Keratinocyte (primary cell): ENCODE measurements at regions not wholly inside any gene's neighbourhood (a gene's known extent, or its start where the extent isn't known, plus 50 kb on each side); places are given as distances from the start of the nearest gene placed in this dataset.

Experiments
- EZH2 ChIP-seq: IDR thresholded peaks from one replicate; pipeline ENCODE4 v1.6.1; 2012; ENCODE audit warnings: inconsistent platforms, mild to moderate bottlenecking, low read length, moderate library complexity
- TF ChIP-seq, protein P1 (sequence below), 3 experiments: IDR thresholded peaks in 1 of 3; conservative IDR thresholded peaks in 1 of 3; optimal IDR thresholded peaks in 1 of 3; 2 replicates in 2 of 3; 3 replicates in 1 of 3; pipeline versions ENCODE3 to v1.5.1; 2011; ENCODE audit warnings: low read length in 3 of 3, mild to moderate bottlenecking in 3 of 3, moderate library complexity in 2 of 3, control low read depth in 1 of 3, inconsistent platforms in 1 of 3; ENCODE audit not compliant: insufficient read depth in 2 of 3; ENCODE audit errors: extremely low read depth in 1 of 3

- TF ChIP-seq EZH2, result no peak
- TF ChIP-seq, protein P1, sequence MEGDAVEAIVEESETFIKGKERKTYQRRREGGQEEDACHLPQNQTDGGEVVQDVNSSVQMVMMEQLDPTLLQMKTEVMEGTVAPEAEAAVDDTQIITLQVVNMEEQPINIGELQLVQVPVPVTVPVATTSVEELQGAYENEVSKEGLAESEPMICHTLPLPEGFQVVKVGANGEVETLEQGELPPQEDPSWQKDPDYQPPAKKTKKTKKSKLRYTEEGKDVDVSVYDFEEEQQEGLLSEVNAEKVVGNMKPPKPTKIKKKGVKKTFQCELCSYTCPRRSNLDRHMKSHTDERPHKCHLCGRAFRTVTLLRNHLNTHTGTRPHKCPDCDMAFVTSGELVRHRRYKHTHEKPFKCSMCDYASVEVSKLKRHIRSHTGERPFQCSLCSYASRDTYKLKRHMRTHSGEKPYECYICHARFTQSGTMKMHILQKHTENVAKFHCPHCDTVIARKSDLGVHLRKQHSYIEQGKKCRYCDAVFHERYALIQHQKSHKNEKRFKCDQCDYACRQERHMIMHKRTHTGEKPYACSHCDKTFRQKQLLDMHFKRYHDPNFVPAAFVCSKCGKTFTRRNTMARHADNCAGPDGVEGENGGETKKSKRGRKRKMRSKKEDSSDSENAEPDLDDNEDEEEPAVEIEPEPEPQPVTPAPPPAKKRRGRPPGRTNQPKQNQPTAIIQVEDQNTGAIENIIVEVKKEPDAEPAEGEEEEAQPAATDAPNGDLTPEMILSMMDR (optimal IDR thresholded peaks at IDR 0.05 in 1 of 3, IDR thresholded peaks at IDR 0.05 in 1 of 3, conservative IDR thresholded peaks at IDR 0.05 in 1 of 3; ENCODE audit: extremely low read depth in 1 of 3, insufficient read depth in 2 of 3, low read length in 3 of 3), result no peak
These were observed 73.2 kb upstream of the CACNA1A start for GRCh38 chr19:13579388-13580060.
